ENCODE measurements at regions not wholly inside any gene's neighbourhood (a gene's known extent, or its start where the extent isn't known, plus 50 kb on each side); places are given as distances from the start of the nearest gene placed in this dataset.
"Not testable (repeated sequence)": the region's sequence is repeated elsewhere in the genome, so short reads cannot be mapped to it uniquely, and the experiment has no call there.

DNA sequence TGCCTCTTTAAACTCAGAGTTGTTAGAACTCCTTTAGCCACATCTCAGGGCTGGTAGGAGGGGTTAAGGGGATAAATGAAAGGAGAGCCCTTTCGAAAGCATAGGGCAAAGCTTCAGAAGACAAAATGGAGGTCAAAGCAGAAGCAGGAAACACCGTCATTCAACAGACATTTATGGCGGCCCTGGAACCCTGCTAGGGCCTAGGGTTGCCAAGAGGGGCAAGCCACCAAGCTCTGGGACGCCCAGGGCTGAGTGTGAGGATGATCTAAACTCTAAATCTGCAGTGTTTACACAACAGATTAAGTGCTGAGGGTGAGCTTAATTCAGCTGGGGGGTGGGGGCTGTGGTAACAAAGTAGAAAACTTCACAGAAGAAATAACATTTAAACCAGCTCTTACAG is 79.0 kb upstream of the NFE2L3 start:
- no peak for DNase-seq

DNA sequence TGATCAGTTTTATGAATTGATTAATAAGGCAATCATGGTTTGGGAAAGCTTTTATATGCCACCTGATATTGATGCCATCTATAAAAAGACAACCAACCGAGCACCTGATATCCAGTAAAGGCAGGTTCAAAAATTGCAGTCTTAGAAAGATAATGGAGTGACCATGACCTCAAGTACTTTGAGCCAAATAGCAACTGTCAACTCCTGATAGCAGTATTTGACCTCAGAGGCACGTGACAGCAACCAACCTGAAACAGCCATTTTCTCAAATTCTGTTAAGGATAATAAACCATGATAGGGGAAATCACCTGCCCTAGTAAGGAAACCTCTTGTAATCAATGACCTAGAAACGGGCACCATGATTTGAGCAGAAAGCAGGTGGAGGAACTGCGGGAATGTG is 77.1 kb upstream of the NFE2L3 start:
- no peak for DNase-seq

DNA sequence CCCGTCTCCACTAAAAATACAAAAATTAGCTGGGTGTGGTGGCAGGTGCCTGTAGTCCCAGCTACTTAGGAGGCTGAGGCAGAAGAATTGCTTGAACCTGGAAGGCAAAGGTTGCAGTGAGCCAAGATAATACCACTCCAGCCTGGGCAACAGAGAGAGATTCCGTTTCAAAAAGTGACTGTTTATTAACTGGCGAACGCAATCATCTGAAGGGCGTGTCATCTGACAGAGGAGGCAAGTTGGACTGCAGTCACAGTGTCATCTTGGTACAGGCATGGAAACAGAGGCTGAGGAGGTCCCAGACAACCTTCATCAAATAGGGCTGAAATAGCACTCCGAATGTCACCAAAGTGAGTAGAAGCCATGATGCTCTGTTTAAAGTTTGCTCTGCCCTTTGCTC is 75.3 kb upstream of the NFE2L3 start:
- no peak for DNase-seq

DNA sequence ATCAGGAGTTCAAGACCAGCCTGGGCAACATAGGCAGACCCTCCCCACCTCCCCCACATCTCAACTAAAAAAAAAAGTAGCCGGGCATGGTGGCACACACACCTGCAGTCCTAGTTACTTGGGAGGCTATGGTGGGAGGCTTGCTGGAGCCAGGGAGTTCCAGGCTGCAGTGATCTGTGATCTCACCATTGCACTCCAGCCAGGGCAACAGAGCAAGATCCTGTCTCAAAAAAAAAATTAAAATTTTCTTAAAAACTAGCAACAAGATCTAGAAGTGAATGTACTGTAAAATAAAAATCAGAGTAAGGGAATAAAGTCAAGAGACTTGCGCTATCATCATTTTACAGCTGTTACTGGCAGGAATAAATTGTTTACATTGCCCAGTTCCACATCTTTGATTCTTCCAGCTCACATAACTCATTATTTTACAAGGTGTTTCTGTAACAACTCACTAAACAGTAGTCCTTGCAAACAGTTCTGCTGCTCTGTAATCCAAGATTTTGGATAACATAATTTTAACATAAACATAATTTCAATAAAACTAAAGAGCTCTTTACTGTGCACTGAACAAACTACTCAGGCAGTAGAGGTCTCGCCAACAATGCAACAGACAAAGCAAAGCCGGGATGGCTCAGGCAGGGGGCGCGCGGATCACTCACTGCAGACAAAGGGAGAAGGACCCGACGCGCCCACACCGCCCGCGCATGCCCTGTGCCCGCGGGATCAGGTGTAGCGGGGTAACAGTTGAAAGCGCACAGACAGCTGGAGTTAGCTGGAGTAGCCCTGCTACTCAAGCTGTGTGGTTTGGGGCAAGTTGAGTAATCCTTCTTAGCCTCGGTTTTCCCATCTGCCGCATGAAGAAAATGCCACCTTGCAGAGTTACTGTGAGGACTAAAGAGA is 73.3 kb upstream of the NFE2L3 start:
- no peak for DNase-seq

DNA sequence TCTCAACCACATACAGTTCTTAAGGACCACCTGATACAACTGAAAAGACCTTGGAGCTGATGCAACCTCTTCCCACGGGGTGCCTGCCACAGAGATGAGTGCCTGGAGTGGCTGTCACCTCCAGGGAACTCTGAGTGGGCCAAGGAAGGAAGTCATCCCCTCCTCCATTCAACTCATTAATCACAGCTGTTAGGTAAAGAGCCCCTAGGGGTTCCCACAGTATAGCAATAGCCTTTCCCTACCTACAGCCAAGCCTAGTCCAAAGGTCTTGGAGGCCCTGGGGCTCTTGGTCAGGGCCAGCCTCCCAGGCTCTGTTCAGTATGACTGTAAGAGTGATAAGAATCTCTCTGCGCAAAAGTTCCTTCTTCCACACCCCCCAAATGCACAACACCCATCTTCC is 70.4 kb upstream of the NFE2L3 start:
- no peak for DNase-seq

DNA sequence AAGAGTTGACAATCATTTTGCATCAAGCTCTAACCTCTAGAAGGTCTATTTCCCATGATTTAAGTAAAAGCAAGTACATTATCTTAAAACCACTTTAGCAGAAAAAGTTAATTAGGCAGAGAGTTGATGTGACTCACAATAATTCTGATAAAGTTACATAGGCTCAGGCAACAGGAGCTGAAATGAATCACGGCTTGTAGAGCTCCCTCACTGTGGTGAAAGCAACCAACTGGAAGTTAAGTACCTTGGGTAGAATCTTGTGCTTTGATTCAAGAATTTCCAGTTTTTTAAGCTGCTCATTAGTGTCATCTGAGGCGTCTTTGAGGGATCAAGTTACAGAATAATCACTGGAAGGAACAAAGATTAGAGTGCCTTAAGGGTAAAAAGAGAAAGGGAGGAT is 68.9 kb upstream of the NFE2L3 start:
- no peak for DNase-seq

DNA sequence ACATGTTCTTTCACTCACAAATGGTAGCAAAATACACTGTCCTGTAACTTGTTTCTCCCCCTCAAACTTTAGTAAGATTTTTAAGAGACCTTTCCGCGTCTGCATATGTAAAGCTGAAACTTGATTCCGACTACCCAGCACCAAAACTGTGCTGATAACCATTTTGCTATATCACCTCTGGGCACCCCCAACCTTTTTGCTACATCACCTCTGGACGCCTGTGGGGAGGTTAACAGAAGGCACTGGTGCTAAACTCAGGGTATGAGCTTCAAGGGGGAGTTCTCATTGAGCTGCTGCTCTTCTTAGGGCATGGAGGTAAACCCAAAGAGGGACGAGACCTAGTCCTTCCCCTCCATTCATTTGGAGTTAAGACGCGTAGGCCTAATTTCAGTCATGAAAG is 67.6 kb upstream of the NFE2L3 start:
- no peak for DNase-seq

DNA sequence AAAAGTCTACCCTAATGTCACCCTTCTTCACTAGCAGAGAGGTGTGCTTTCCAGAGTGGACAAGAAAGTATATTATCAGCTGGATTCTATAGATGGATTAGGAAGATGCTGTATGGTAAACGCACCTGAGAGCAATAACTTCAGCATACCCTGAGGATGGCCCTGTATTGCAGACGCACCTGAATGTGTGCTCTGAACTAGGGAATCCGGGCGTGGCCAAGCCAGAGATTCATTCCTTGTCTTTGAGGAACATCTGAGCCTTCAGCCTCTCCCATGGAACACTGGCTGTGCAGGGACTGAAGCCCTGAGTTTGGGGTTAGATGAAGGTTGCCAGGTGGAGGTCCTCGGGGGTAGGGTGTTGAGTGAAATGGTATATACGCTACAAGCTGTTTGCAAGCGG is 66.2 kb upstream of the NFE2L3 start:
- DNase-seq: no peak

DNA sequence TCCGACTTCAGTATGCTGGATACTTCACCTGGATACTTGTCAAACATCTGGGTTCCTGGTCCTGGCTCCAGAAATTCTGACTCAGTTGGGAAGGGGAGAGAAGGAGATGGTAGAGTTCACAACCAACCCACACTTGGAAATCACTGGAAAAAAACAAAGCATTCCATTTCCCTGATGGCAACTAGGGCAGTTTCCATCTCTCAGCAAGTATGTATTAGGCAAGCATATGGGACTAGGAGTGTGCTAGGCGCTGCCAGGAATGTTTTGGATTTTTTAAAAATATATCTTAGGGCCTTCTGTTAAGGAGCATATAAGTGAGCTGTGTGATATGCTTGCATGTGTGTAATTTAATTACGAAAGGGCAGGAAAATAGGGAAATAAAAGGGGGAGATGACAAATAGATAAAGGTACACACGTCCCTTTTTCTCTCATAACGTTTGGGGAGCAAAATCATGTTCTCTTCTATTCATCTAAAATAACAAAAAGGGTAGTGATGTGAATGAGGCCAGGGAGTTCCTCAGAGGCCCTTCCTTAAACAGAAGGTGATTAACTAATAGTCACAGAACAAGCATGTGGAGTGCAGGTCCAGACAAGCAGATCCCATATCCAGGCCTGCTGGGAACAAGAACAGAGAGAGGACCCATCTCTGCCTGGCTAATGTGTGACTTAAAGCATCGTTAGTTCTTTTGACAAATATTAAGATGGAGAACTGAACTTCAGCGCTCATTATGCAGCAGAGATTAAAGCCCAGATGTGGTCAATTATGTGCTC is 64.5 kb upstream of the NFE2L3 start:
- DNase-seq: no peak

DNA sequence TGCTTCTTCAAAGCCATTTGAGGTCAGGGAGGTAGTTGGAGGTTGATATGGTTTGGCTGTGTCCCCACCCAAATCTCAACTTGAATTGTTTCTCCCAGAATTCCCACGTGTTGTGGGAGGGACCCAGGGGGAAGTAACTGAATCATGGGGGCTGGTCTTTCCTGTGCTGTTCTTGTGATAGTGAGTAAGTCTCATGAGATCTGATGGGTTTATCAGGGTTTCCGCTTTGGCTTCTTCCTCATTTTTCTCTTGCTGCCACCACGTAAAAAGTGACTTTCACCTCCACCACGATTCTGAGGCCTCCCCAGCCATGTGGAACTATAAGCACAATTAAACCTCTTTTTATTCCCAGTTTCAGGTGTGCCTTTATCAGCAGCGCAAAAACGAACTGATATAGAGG is 62.5 kb upstream of the NFE2L3 start:
- DNase-seq: not testable (repeated sequence)

DNA sequence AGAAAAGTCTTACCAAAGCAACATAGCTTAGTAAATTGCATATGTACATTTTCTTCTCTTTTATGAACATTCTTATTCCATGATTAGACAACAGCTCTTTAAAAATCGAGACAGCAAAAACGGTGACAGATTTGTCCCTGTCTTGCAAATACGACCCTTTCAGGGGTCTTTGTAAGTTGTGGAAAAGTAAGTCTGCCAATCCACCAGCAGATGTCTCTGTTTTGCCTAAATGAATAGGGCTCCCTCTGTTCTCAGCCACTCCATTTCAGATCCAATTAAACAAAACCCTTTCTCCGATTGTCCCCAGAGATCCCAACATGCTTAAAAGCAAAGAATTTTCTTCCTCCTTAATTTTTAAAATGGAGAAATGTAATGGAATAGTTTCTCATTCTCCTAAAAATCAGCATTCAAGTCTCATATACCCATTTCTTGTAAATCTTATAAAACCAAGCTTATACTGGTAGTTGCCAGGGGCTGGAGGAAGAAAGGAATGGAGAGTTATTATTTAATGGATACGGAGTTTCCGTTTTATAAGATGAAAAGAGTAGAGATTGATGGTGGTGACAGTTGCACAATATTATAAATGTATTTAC is 61.0 kb upstream of the NFE2L3 start:
- DNase-seq: no peak

DNA sequence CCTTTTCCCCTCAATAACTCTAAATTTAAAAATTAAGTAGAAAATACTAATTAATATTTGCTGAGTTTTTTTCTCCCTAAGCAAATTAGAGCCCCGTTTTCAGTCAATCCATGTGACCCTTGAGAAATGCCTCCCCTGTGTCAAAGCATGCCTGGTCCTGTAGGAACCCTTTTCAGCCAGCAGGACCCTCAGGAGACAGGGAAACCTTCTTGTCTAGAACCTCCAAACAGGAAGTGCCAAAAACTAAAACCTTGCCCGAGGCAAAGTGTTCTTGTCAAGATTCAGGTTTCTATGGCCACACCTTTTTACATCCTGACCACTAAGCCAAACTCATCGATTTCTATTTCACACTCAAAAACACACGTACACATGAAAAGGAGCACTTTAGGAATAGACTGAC is 60.1 kb upstream of the NFE2L3 start:
- DNase-seq: peak; percentile 21

DNA sequence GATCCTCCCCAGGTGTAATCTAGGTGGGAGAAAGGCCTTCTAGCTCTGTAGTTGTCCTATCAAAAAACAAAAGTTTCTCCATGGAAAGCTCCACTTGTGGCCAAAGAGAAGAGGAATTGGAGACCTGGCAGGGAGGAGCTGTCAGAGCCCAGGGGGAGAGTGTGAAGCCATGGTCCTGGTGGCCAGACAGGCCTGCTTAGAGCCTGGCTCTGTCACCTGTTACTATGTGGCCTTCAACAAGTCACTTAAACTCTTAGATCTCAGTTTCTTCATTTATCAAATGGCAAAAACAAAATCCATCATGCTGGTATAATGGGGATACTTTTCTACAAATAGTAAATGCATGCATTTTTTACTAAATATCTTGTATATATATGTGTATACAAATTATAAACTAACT is 59.0 kb upstream of the NFE2L3 start:
- DNase-seq: no peak

DNA sequence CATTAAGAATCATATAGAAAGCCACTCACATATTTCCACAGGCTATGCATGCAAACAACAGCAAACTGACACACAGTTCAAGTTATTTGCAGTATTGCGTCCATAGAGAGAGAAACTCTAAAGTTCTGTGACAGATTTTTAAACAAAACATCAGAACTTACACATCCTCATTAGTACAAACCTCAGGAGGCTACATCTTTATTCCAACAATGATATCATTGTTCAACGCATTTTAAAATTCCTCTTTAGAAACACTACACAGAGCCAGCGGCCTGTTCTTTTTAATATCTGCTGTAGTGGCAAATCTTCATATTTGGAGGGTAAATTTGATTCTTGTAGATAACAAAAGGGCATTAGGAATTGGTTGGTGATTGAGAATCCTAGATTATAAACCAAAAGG is 55.9 kb upstream of the NFE2L3 start:
- DNase-seq: no peak

DNA sequence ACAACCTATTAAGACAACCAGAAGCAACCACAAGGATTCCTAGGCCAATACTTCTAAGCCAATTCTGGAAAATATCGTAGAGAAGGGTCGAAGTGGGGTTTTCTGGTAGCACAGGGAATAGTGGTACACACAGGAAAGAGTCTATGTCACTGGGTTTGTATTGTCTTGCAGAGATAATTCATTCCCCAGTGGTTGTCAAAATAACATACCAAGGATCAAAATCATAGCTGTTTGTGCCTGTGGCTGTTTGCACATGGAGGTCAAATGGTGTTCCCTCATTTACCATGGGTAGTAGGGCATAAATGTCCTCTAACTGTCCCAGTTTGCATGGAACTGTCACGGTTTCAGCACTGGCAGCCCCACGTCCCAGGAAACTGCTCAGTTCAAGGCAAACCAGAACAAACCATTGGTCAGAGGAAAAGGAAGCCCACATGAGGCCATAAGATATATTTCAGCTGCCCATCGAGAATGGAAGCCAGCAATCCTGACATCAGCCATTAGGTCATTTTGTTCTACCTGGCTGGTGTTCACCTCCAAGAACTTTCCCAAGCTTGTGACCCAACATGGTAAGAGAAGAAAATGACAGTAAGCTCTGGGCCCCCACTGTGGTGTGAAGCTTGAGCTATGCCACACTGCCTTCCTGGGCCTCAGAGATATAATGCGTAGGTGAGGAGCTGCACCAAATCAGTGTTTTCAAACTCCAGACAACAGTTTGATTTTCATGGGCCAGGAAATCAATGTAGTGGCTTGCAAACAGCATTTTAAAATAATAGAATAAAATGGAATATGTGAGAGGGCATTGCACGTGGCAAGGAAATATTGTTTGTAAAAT is 53.9 kb upstream of the NFE2L3 start:
- DNase-seq: no peak

DNA sequence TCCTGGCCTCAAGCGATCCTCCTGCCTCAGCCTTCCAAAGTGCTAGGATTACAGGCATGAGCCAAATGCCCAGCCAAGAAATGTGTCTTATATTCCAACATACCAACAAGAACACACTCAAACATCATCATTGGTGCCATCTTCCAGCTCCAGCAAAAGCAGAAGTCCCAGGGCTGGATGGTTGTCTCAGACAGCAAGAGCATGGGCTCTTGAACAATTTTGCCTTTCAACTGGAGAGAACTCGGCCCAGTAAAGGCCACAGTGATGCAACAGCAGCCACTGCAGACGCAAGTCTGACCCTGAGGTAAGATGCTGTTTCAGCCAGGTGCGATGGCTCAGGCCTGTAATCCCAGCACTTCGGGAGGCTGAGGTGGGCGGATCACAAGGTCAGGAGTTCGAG is 52.8 kb upstream of the NFE2L3 start:
- DNase-seq: no peak

DNA sequence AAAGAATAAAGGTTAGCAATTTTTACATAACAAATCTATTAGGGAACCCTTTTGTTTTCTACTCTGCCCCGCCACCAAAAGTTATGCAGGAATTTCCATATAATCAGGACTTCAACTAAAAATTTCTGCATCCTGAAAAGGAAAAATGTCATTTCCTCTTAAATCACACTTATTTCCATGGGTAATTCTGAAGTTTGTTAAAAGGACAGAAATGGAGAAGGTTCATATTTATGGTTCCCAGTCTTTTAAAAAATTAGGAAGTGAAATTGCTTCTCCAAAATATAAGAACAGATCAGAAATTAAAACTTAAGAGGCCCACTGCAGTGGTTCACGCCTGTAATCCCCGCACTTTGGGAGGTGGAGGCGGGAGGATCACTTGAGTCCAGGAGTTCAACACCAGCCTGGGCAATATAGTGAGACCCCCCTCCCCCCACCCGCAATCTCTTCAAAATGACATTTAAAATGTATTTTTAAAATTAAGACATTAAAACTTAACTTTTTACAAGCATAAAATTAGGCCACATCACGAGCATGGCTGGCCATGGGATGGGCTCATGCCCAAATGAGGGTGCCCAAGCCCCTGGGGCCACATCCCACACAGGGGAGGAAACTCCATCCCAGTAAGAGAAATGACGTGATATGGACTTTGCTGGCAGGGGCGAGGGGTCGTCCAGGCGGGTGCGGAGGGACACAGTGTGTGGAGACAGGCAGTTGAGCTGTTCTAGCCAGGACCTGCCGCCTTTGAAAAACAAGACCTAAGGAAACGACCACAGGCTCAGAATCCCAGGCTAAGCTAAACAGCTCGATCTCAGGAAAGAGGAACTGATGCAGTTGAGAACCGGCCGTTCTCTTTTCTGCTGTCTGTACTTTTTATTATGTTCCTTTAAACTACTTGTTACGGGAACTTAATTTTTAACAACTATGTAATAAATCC is 51.3 kb upstream of the NFE2L3 start:
- no peak for DNase-seq

DNA sequence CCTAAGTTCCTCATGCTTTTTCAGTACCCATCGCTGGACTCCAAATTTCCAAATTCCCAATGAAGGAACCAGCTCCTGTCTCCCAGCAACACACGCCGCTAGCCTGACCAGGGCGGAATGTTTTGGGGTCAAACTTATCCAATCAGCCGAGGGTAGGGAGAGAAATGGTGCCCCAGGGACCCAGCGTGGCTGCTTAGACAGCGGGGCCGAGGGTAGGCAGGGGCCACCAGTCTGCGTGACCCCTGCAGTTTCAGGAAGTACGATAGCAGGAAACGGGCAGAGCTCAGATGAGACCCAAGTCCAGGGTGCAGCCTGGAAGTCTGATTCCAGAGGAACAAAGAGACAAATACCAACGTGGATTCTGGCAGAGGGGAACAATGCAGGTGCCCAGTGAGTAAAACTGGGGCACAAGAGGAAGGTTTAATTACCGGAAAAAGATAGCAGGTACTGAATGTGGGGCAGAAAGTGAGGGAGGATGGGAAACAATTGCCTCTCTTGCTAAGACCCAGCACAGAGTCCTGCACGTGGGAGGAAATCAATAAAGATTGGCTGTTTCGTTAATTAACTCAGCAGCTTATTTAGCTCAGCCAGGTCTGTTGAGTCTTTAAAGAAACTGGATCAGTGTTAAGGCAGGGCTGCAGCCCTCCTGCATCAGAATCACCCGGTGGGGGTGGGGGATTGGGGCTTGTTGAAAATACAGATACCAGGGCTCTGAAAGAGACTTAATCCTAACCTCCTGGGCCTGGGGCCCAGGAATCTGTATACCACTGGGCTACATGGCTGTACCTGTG is 50.4 kb upstream of the NFE2L3 start:
- DNase-seq: no peak

DNA sequence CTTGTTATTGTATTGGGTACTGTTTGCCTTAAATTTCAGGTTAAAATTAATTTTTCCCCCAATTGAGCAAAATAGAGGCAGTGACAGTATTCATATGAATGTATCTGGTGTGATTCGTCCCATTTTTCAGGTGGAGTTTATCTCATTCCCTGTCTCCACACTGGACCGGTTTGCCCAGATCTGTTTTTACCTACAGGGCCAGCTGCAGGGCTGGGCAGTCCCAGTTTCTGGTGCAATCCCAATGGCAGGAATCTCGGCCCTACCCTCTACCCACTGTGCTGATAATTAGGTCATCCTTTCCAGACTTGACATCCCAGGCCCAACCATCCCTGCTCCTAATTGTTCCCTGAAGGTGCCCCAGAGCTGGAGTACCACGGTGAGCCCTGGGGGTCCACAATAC is 49.8 kb upstream of the NFE2L3 start:
- DNase-seq: no peak

All from 8988T (cell line).